ENCODE measurements at regions not wholly inside any gene's neighbourhood (a gene's known extent, or its start where the extent isn't known, plus 50 kb on each side); places are given as distances from the start of the nearest gene placed in this dataset.

DNA sequence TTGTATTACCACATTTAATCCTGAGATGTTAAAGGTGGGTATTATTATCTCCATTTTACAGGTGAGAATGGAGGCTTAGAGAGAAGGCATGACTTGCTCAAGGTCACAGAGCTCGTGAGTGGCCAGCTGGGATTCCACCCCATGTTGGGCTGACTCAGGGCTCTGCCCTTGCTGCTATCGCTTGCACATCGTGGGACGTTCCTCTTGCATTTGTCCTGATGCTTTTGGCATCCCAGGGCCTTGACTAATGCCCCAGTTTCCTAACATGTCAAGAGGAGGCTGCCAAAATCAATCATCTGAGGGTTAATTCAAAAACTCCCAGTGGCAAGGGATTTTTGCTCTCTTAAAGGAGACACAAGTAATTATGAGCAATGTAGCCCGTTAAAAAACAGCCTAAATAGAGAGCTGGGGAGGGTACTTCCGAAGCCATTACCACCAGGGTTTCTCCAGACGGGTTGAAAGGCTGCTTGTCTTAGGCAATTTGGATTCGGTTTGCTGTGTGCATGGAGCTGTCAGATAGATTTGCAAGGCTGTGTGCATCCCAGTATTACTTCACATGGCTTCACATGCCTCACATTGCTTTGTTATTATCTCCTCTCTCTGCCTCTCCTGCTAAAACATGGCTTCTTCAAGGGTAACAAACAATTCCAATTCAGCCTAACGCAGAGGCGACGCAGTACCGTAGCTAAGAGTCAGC lies 347.4 kb downstream of the DRD1 start:
- Histone ChIP-seq H4K20me1 (ENCODE audit: insufficient read depth, low read length) (no peaks in the 10 kb centered on the region), H3K4me2 (ENCODE audit: low read length) (no peak overlapping the region), H3K27me3 (ENCODE audit: insufficient read depth, low read length) (no peaks in the 10 kb centered on the region; the same call in 1 of the 2 replicates), H3F3A (ENCODE audit: insufficient read depth, low read length) (no peaks in the 10 kb centered on the region), H3K9ac (ENCODE audit: low read length) (no peak overlapping the region), H3K79me2 (ENCODE audit: insufficient read depth, low read length) (no peaks in the 10 kb centered on the region), H3K27ac (ENCODE audit: low read depth, low read length, poor library complexity, severe bottlenecking) (no peak overlapping the region), H3K9me2 (ENCODE audit: low read depth, low read length) (no peaks in the 10 kb centered on the region), H2AFZ (ENCODE audit: low read length) (no peak overlapping the region), H3K36me3 (ENCODE audit: insufficient read depth, low read length) (no peaks in the 10 kb centered on the region), H3K4me1 (ENCODE audit: insufficient read depth, low read length, severe bottlenecking) (no peaks in the 10 kb centered on the region), H3K9me3 (ENCODE audit: low read length) (no peaks in the 10 kb centered on the region), H3K4me3 (ENCODE audit: low read depth, low read length, poor library complexity, severe bottlenecking) (no peak overlapping the region)
- TF ChIP-seq EZH2 (IDR thresholded peaks at IDR 0.05; ENCODE audit: borderline replicate concordance, low read length) = no peak
- TF ChIP-seq, protein P1, sequence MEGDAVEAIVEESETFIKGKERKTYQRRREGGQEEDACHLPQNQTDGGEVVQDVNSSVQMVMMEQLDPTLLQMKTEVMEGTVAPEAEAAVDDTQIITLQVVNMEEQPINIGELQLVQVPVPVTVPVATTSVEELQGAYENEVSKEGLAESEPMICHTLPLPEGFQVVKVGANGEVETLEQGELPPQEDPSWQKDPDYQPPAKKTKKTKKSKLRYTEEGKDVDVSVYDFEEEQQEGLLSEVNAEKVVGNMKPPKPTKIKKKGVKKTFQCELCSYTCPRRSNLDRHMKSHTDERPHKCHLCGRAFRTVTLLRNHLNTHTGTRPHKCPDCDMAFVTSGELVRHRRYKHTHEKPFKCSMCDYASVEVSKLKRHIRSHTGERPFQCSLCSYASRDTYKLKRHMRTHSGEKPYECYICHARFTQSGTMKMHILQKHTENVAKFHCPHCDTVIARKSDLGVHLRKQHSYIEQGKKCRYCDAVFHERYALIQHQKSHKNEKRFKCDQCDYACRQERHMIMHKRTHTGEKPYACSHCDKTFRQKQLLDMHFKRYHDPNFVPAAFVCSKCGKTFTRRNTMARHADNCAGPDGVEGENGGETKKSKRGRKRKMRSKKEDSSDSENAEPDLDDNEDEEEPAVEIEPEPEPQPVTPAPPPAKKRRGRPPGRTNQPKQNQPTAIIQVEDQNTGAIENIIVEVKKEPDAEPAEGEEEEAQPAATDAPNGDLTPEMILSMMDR (IDR thresholded peaks at IDR 0.05; ENCODE audit: low read length) = no peak

DNA sequence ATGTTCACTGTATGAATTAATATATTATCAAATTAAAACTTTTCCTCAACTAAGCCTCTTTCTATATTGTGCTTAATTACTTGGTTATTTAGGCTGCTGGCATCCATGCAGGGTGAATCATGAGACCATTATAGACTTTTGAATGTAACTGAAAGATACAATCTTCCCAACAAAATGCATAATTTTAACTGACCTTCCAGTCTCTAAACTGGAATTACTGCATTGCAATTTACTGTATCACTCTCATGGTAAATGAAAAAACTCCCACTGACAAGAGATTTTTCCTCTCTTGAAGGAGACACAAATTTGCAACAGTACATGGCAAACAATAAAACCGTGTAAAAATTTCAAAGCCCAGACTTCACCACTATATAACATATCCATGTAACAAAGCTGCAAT lies 349.5 kb downstream of the DRD1 start:
- H3K27me3 ChIP-seq (ENCODE audit: insufficient read depth, low read length) = no peaks in the 10 kb centered on the region
- no peaks in the 10 kb centered on the region for H3K9me3 ChIP-seq (ENCODE audit: low read length)
- TF ChIP-seq EZH2 (IDR thresholded peaks at IDR 0.05; ENCODE audit: borderline replicate concordance, low read length) = no peak
- TF ChIP-seq, protein P1 (IDR thresholded peaks at IDR 0.05; ENCODE audit: low read length) = no peak
- no peak overlapping the region for H3K9ac ChIP-seq (ENCODE audit: low read length)
- H2AFZ ChIP-seq (ENCODE audit: low read length) = no peak overlapping the region
- H3K27ac ChIP-seq (ENCODE audit: low read depth, low read length, poor library complexity, severe bottlenecking) = no peak overlapping the region
- H3K4me2 ChIP-seq (ENCODE audit: low read length) = no peak overlapping the region
- no peaks in the 10 kb centered on the region for H3K79me2 ChIP-seq (ENCODE audit: insufficient read depth, low read length)
- H3K36me3 ChIP-seq (ENCODE audit: insufficient read depth, low read length) = no peaks in the 10 kb centered on the region
- no peaks in the 10 kb centered on the region for H3K4me1 ChIP-seq (ENCODE audit: insufficient read depth, low read length, severe bottlenecking)
- H4K20me1 ChIP-seq (ENCODE audit: insufficient read depth, low read length) = no peaks in the 10 kb centered on the region
- no peaks in the 10 kb centered on the region for H3F3A ChIP-seq (ENCODE audit: insufficient read depth, low read length)
- no peak overlapping the region for H3K4me3 ChIP-seq (ENCODE audit: low read depth, low read length, poor library complexity, severe bottlenecking)
- H3K9me2 ChIP-seq (ENCODE audit: low read depth, low read length) = no peaks in the 10 kb centered on the region

DNA sequence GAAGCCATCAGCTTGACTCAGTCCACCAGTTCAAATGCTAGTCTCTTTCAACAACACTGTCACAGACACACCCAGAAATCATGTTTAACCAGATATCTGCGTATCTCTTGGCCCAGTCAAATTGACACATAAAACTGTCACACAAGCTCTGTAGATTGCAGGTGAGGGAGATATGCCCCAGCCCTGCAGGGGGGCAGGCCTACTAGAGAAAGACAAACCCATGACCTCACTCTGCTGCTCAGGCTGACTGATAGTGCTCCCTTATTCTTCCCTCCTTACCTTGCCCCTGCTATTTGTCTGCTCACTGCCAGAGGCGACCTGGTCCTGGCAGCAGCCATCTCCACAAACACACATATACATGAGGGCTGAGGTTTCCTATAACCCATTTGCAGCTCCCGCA lies 351.3 kb downstream of the DRD1 start:
- Histone ChIP-seq H3K27ac (ENCODE audit: low read depth, low read length, poor library complexity, severe bottlenecking) (no peak overlapping the region), H3K9me3 (ENCODE audit: low read length) (no peaks in the 10 kb centered on the region), H3K4me2 (ENCODE audit: low read length) (no peak overlapping the region), H3K4me3 (ENCODE audit: low read depth, low read length, poor library complexity, severe bottlenecking) (no peak overlapping the region), H3K79me2 (ENCODE audit: insufficient read depth, low read length) (no peaks in the 10 kb centered on the region), H3K27me3 (ENCODE audit: insufficient read depth, low read length) (no peaks in the 10 kb centered on the region), H3F3A (ENCODE audit: insufficient read depth, low read length) (no peaks in the 10 kb centered on the region), H3K4me1 (ENCODE audit: insufficient read depth, low read length, severe bottlenecking) (no peaks in the 10 kb centered on the region), H3K9me2 (ENCODE audit: low read depth, low read length) (no peaks in the 10 kb centered on the region), H3K36me3 (ENCODE audit: insufficient read depth, low read length) (no peaks in the 10 kb centered on the region), H4K20me1 (ENCODE audit: insufficient read depth, low read length) (no peaks in the 10 kb centered on the region), H2AFZ (ENCODE audit: low read length) (no peak overlapping the region), H3K9ac (ENCODE audit: low read length) (no peak overlapping the region)
- TF ChIP-seq EZH2 (IDR thresholded peaks at IDR 0.05; ENCODE audit: borderline replicate concordance, low read length) = no peak
- TF ChIP-seq, protein P1 (IDR thresholded peaks at IDR 0.05; ENCODE audit: low read length) = no peak

All from OCI-LY1 (cell line).